ENCODE measurements at regions not wholly inside any gene's neighbourhood (a gene's known extent, or its start where the extent isn't known, plus 50 kb on each side); places are given as distances from the start of the nearest gene placed in this dataset.

GRCh38 chr15:72833561-72833960, 50.0 kb upstream of the ADPGK start:
- no peak for DNase-seq (ENCODE audit: low read depth in 2 of 2)

Data from dermis microvascular lymphatic vessel endothelial cell (primary cell).